ENCODE measurements at regions not wholly inside any gene's neighbourhood (a gene's known extent, or its start where the extent isn't known, plus 50 kb on each side); places are given as distances from the start of the nearest gene placed in this dataset.
"Not testable (repeated sequence)": the region's sequence is repeated elsewhere in the genome, so short reads cannot be mapped to it uniquely, and the experiment has no call there.

GRCh38 chr4:67035986-67036385 lies 509.3 kb downstream of the CENPC start:
- DNase-seq, result no peak

- no peak for DNase-seq
These were observed 509.8 kb downstream of the CENPC start for GRCh38 chr4:67035501-67035900.

- no peak for DNase-seq
These were observed 514.7 kb downstream of the CENPC start for GRCh38 chr4:67030636-67031035.

- no peak for DNase-seq
These were observed 524.9 kb downstream of the CENPC start for GRCh38 chr4:67020438-67020797.

GRCh38 chr4:67019686-67020437 lies 525.4 kb downstream of the CENPC start:
- peak in 1 of 2 experiments; percentile 2 for DNase-seq

- DNase-seq, result no peak
These were observed 530.7 kb downstream of the CENPC start for GRCh38 chr4:67014592-67014991.

- no peak for DNase-seq
These were observed 538.5 kb downstream of the CENPC start for GRCh38 chr4:67006791-67007190.

- no peak for DNase-seq
These were observed 553.8 kb downstream of the CENPC start for GRCh38 chr4:66991521-66991920.

GRCh38 chr4:66974665-66975064 lies 570.6 kb downstream of the CENPC start:
- DNase-seq, result no peak

- DNase-seq, result no peak
These were observed 573.2 kb downstream of the CENPC start for GRCh38 chr4:66972087-66972486.

GRCh38 chr4:66964467-66964866 lies 580.8 kb downstream of the CENPC start:
- DNase-seq, result no peak

- no peak for DNase-seq
These were observed 582.2 kb downstream of the CENPC start for GRCh38 chr4:66963084-66963483.

GRCh38 chr4:66959207-66959606 lies 586.1 kb downstream of the CENPC start:
- no peak for DNase-seq

GRCh38 chr4:66956852-66957251 lies 588.5 kb downstream of the CENPC start:
- DNase-seq, result no peak

GRCh38 chr4:66956426-66956825 lies 588.9 kb downstream of the CENPC start:
- no peak for DNase-seq

GRCh38 chr4:66955784-66956183 lies 589.5 kb downstream of the CENPC start:
- no peak for DNase-seq

GRCh38 chr4:66949419-66949818 lies 595.9 kb downstream of the CENPC start:
- no peak for DNase-seq

GRCh38 chr4:66946761-66947160 lies 598.5 kb downstream of the CENPC start:
- DNase-seq, result no peak

GRCh38 chr4:66943112-66943511 lies 602.2 kb downstream of the CENPC start:
- DNase-seq, result no peak

GRCh38 chr4:66931981-66932380 lies 613.3 kb downstream of the CENPC start:
- DNase-seq, result not testable (repeated sequence)

GRCh38 chr4:66930206-66930605 lies 615.1 kb downstream of the CENPC start:
- DNase-seq, result no peak

- DNase-seq, result no peak
These were observed 615.6 kb downstream of the CENPC start for GRCh38 chr4:66929748-66930147.

GRCh38 chr4:66928881-66929280 lies 616.4 kb downstream of the CENPC start:
- not testable (repeated sequence) for DNase-seq

- no peak for DNase-seq
These were observed 617.4 kb downstream of the CENPC start for GRCh38 chr4:66927937-66928336.

GRCh38 chr4:66926687-66927086 lies 618.6 kb downstream of the CENPC start:
- DNase-seq, result no peak
